ENCODE measurements at regions not wholly inside any gene's neighbourhood (a gene's known extent, or its start where the extent isn't known, plus 50 kb on each side); places are given as distances from the start of the nearest gene placed in this dataset.

DNA sequence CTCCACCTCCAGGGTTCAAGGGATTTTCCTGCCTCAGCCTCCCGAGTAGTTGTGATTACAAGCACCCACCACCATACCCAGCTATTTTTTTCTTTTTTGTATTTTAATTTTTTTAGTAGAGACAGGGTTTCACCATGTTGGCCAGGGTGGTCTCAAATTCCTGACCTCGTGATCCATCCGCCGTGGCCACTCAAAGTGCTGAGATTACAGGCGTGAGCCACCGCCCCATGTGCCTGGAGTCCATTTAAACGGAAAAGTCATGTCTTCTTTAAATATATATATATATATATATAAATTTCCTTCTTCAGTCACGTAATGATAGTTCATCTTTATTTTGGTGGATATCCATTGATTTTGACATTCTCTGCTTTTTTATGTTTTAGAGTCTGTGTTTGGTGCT is 264.0 kb upstream of the PITX2 start:
- intact Hi-C loops (cut with micrococcal nuclease), result no loop called here

DNA sequence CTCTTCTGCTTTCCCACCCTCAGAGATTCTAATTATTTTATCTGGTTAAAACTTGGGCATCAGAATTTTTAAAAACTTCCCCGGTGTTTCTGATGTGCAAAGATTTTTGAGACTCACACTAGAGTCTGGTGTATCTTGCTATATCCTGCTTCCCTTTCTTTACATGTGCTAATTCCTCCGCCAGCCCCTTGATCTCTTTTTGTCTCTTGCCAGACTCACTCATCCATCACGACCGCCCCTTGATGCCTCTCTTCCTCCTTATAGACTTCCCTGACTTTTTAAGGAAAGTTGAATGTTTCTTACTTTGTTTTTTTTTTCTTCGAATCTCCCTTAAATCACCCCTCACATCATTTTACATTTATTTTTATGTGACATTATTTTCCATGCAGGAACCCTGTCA is 274.9 kb upstream of the PITX2 start:
- intact Hi-C loops (cut with micrococcal nuclease), result no loop called here

DNA sequence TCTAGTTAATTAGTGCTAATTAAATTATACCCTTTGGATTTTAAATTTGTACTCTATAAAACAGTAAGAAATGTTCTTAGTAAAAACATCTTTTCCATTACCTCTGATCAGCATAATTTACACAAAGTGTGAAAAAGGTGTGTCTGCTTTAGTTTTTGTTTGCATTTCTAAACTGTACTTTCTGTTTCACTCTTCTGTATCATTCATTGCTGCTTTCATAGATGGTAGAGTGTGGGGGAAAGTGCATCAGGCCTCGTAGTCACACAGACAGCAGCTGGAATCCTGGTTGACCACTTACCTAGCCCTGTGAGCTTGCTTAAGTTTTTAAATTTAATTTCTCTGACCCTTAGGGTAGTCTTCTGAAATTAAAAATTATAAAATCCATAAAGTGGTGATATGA is 275.4 kb upstream of the PITX2 start:
- intact Hi-C loops (cut with micrococcal nuclease), result no loop called here

DNA sequence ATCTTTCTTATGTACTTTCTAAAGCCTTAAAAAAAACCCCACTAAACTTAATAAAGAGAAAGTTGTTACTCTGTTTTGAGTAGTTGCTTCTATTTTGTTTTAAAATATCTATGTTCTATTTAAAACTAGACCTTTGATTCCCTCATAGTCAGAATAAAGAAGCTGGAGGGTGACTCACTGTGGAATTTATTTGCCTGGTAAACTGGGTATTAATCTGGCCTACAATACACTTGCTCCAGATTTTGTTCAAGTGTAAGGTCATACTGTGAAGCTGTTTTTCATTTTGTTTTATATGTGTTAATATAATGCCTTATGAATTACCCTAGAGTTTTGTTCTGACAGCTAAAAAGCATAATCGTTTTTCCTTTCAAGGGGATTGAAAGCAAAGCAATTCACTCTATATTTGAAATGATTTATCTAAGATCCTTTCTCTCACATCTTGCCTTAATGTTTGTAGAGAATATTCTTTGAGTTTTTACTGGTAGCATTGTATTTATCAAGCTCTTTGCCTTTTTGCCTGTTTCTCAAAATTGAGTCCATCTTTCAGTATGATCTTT is 277.4 kb upstream of the PITX2 start:
- intact Hi-C loops (cut with micrococcal nuclease), result no loop called here

DNA sequence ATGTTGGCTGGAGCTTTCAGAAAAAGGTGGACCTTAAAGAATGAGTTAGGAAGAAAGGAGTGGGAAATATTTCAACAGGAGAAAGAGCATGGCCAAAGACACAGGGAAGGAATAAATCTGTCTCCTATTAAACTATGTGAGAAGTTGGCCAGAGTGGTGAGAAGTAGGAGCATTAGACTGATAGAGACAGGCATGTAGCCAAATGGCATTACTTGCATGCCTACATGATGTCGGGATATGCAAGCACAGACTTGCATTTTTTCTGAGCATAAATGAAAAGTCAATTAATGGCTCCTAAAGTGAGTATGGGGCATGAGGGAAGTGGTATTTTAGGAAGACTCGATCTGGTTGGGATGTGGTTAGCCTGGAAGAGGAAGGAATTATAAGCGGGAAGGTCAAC is 279.6 kb upstream of the PITX2 start:
- intact Hi-C loops (cut with micrococcal nuclease), result no loop called here

DNA sequence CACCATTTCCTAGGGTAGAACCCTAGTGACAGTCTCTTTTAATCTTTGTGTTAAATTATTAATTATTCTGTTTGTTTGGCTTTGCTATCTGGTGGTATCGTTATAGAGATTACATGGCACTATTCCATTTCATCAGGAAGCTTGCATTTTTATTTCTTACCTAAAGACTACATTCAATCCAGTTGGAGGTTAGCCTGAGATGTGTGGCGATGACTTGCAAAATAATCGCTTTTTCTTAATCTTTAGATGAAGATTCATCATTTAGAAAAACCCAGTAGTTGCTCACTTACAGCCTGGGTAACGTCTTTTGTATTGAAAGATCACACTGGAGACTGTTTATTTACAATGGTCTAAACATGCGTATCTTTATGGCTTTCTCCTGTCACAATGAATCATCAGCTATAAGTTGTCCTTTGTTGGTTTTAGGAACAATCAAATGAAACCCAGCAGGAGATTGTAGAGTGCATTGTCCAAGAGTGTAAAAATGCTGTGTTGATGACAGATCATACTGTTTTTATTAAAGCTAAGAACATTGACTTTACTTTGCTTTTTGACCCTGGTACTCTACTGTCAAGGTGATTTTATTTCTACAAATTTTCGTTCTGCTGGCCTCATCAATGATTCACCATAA is 281.7 kb upstream of the PITX2 start:
- intact Hi-C loops (cut with micrococcal nuclease), result no loop called here

DNA sequence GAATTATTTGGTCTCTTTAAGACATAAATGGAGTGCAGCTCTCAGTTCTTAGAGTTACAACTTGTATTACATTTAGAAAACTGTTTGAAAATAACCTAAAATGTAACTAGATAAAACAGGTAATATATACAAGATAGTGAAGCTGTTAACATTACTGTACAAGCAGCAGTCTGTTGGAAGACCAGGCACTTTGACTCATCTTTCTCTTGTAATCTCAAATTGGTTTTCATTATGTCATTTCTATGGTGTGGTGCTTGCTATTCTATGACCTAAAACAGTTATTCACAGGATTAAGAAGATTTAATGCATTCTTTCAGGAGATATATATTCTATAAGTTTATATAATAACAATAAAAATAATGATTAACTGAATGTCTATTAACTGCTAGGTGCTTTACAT is 282.5 kb upstream of the PITX2 start:
- intact Hi-C loops (cut with micrococcal nuclease), result no loop called here

DNA sequence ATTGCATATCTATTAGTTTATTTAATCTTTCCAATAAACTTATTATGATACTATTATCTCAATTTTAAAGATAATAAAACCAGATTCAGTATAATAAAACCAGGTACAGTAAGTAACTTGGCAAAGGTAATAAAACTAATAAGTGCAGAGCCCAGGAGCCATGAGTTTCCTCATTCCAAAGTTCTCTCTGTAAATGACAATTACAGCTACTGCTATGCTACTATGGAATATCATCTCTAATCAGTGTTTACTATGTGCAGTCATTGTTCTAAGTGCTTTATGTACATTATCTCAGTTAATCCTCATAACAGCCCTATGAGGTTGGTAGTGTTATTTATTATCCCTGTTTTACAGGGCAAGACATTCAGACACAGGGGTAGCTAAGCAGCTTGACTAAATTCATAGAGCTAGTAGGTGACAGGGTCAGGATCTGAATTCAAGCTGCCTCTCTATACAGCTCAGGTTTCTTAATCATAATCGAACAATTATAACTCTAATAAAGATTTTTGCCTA is 285.0 kb upstream of the PITX2 start:
- intact Hi-C loops (cut with micrococcal nuclease), result no loop called here

DNA sequence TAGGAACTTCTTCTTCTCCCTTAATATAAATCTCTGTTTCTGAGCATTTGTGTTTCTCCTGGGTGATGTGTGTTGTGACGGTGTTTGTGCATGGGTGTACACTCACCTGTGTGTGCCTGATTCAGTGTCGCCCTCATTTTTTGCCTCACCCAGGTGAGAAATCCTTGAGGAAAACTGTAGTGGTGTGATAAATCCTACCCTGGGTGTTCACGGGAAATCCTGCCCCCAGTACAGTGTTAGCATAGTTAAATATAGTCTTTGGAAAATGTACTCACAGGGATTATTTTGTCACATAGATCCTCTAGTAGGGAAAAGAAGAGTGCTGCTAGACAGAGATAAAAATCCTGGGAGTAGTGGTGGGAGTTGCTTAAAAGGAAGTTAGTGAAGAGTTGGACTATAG is 291.9 kb upstream of the PITX2 start:
- intact Hi-C loops (cut with micrococcal nuclease), result no loop called here

DNA sequence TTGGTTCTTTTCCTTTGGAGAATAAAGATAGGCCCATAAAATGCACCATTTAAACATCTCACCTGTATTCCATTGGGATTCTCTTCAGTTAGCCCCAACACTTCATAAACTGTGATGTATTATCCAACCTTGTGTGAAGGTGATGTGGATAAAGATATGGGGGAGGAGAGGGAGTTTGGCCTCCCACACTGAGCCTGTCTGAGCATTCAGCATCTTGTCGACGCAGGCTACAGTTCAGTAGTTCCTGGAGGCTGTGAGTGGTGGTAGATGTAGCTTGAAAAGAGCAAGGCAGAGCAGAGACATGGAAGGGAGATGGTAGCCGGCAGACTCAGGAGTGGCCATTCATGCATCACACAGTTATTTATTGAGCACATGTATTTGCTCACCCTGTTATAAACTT is 292.4 kb upstream of the PITX2 start:
- intact Hi-C loops (cut with micrococcal nuclease), result no loop called here

DNA sequence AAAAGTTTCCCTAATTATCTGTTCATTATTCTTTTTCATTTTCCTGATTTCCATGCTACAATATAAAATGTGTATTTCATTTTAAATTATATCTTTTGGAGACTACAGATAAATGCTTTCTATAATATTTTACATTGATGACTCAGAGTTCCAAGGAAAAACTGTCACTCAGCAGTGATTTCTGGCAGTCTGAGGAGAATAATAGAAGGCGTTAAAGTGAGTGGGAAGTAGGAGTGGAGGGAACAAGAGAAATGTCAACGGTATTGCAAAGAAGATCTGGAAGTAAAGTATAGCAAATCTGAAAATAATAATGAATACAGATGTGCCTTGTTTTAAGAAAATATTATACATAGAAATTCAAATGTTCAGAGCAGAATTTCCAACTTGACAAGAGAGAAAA is 293.6 kb upstream of the PITX2 start:
- intact Hi-C loops (cut with micrococcal nuclease), result no loop called here

DNA sequence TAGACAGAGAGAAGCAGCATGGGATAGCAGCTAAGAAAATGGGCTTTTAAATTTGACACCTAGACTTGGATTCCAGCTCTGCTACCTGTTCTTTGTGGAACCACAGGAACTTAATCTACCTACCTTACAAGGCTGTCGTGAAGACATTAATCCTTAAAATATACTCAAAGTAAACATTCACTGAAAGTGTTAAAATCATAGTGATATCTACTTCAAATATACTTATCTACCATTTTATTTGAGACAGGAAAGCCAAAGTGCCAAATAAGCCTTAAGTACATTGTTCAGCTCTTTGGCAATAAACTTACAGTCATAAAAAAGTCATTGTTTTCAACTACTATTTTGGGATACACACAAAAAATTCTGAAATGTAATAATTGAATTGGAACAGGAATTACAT is 295.0 kb upstream of the PITX2 start:
- intact Hi-C loops (cut with micrococcal nuclease), result no loop called here

DNA sequence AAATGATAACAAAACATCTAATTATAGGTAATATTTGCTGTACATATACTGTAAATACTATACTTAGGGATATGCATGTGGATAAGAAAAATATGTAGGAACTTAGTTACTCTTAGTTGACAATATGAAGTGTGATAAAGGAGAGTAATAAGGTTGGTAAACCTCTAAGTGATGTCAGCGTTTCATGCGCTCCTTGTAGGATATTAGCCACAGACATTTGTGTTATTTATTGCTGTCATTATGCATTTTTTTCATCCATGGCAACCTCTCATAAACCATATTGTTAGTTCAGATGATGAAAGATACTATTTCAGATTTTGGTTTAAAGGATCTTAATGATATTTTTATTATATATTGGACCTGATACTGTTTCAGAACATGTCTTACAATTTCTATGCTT is 298.1 kb upstream of the PITX2 start:
- intact Hi-C loops (cut with micrococcal nuclease), result no loop called here

DNA sequence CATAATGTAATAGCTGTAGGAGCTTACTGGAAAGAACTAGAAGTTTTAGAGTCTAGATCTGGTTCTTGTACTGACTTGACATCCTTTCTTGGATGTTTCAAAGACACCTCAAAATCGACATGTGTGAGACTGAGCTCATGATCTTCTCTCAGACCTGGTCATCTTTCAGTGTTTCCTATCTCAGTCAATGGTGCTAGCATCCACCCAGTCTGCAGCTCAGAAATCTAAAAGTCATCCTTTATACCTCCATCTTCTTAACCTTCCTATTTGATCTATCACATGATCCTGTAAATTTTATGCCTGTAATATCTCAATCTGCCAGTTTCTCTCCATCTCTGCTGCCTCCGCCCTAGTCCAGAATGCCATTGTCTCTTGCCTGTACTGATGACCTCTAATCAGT is 301.9 kb upstream of the PITX2 start:
- intact Hi-C loops (cut with micrococcal nuclease), result no loop called here

DNA sequence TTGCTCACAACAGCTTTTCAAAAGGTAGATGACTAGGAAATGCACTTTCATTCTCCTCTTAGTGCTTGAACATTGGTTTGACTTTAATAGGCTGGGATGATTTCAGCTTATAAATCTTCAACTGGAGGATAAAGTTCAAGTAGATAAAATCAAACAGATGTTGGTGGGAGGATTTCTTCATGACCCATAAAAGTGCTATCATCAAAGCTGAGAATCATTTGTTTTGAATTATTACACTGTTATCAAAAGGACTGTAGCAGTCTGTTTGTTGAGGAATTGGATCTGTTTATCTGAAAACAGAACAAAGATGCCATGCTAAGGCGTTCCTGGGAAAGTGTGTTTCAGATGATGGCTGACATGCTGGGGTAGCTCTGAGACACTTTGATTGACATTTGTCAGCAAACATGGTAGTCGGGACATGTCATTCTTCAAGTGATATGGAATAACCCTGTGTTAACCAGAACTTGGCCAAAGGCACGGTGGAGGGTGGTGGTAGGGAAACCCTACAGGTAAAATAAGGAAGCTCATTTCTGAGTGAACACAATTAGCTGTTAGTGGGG is 304.0 kb upstream of the PITX2 start:
- intact Hi-C loops (cut with micrococcal nuclease), result no loop called here

DNA sequence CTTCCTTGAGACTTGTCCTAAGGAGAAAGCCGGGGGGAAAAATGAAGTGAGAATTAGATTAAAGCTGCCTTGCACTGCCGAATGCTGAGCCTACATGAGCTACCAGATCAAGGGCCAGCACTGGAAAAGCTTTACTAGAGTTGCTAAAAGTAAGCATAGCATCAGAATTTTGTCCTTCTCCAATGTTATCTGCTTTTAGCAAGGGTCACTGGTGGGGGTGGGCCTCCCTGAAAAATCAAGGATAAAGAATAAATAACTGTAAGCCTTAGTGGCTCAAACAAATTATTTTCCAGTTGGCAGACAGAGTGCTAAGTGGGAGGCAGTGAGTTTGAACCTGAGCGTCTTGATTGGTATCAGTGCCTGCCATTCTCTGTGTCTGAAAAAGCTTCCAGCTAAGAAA is 310.5 kb upstream of the PITX2 start:
- intact Hi-C loops (cut with micrococcal nuclease), result no loop called here

DNA sequence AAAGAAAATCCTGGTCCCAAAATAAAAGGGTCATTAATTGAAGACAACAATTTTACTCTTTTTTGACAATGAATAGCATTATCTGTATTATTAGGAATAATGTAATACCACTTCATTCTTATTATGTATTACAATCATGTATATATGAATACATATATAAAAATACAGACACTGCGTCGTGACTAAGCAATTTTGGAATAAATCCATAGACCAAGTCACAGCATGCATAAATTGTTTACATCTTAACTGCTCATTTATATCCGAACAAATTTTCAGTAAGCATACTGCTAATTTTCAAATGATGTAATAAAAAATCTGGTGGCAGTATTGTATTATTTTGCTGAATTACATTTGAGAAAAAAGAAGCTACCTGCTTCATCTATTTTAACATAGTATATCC is 321.6 kb upstream of the PITX2 start:
- intact Hi-C loops (cut with micrococcal nuclease), result no loop called here

DNA sequence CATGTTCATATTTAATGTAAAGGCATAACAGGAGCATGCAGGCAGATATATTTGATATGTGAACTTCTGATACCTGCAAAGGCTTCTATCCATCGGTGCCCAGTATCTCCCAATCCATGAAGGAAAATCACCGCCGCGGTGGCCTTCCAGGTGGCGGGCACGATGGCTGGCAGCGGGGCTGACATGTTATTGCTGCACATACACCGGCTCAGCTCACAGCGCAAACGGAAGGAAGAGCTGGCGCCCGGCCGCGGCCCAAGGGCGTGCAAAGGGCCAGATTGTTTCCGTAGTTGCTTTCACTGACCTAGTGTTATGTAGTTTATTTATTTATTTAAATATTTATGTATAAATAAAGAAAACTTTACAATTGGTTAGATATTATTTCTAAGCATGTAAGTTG is 322.7 kb upstream of the PITX2 start:
- intact Hi-C loops (cut with micrococcal nuclease), result no loop called here

DNA sequence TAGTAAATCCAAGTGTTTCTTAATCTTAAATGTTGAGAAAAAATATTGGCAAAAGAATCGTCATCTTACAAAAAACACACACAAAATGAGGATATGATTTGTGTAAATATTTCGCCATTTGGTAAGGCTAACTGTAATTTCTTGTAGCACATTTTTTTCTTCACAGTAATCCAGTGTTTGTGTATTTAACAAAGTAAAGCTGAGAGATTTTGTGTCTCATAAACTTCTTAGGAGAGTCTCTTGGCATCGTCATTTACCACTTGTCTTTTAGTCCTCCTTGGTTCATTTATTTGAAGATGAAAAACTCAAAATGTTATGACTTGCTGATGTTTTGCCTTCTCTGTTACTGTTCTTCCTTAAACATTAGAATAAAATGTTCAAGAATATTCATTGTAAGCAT is 326.7 kb upstream of the PITX2 start:
- intact Hi-C loops (cut with micrococcal nuclease), result no loop called here

DNA sequence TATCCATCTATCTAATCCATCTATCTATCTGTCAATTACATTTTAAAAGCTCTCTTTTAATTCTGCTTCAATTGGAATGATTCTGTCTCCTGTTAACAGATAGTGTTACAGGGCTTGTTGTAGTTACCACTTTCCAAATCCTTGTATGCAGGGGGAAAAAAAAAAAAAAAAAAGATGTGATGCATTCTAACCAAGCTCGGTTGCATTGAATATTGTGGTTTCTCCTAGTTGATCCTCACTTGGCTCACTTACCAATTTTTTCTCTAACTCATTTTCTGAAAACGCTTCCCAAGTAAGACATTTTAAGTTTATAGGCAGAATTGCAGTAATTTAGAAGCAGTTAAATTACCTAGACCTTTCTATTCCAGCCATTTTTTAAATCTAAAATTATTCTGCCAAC is 327.9 kb upstream of the PITX2 start:
- intact Hi-C loops (cut with micrococcal nuclease), result no loop called here

DNA sequence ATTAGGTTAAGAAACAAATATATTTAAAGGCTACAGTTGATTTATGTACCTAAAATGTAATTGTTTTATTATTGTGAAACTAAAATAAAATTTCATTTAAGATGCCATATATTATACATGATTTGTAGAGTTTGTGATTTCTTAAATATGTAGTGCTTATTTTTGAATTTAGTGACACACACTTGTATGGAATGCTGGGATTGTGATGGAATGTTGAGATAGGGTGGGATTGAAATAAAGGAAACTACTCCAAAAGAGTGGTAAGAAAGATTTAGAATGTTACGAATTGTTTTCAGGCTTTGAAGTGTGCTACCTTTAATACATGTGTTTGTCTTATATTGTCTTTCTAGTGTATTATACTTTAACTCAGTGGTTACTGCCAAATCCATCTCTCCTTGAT is 330.3 kb upstream of the PITX2 start:
- intact Hi-C loops (cut with micrococcal nuclease), result no loop called here

DNA sequence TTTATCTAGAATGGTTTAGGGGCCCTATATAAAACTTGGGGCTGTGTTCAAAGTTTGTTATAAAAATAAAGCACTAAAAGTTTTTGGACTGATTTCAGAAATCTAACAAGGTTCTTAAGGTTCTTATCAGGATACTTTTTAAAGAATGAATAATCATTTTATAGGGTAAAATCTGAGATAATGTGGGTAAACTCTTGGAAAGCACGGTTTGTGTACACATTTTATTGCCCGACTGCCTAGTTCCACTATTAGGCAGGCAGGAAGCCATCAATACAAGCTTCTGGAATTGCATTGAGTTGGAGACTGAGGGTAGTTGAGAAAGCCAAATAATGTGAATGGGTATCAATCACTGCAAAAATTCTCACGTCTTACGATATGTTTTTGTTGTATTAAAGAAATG is 331.0 kb upstream of the PITX2 start:
- intact Hi-C loops (cut with micrococcal nuclease), result no loop called here

DNA sequence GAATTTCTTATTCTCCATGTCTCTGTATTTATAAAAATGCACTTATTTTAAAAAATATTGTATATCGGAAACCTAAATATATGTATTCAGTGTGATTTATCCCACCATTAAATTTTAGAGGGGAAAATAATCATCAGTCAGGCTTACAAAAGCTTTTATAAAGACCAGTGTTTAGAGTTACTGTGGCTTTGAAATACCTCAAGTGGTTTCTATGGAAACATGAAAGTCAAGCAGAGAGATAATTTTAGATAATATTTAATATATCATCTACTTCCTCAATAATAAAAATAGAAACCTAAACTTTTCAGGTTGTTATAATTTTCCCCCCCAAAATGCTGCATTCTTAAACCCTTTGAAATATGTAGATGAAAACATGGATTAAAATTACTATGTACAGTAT is 332.9 kb upstream of the PITX2 start:
- intact Hi-C loops (cut with micrococcal nuclease), result no loop called here

Measured in T-helper 1 cell treated with Interleukin-12 subunit alpha and Interleukin-12 subunit beta and Interleukin-4 antibody, amounts not matched to agents 30 ng/mL and 1 ng/mL, for 36 hours (primary cell).